SK-N-MC (cell line): ENCODE measurements at regions not wholly inside any gene's neighbourhood (a gene's known extent, or its start where the extent isn't known, plus 50 kb on each side); places are given as distances from the start of the nearest gene placed in this dataset.
"Not testable (repeated sequence)": the region's sequence is repeated elsewhere in the genome, so short reads cannot be mapped to it uniquely, and the experiment has no call there.

Experiments used
- DNase-seq: peaks from one replicate; pipeline ENCODE4 v3.0.0-alpha.2; 2011; ENCODE audit warnings: low read depth, low spot score
- H3K27ac ChIP-seq: fragments of 200-600 bp; sonication (generic); 2 replicates; pipeline ENCODE4 v1.5.1; 2016; ENCODE audit warnings: mixed run types
- H3K36me3 ChIP-seq: fragments of 200-600 bp; sonication (generic); 2 replicates; pipeline ENCODE4 v1.6.1; 2017; ENCODE audit warnings: antibody characterized with exemption, low read length, mixed read lengths; ENCODE audit not compliant: insufficient read depth
- H3K4me3 ChIP-seq: fragments of 200-600 bp; sonication (generic); 2 replicates; pipeline ENCODE4 v1.5.1; 2016
- H3K9ac ChIP-seq: fragments of 200-600 bp; sonication (generic); 2 replicates; pipeline ENCODE4 v1.8.0; 2017; ENCODE audit warnings: mixed run types, mixed read lengths; ENCODE audit not compliant: insufficient read length
- H3K9me3 ChIP-seq: fragments of 200-600 bp; sonication (generic); 2 replicates; pipeline ENCODE4 v1.6.1; 2017; ENCODE audit warnings: low read depth, mild to moderate bottlenecking, antibody characterized with exemption, low read length, moderate library complexity, mixed read lengths
- EZH2 ChIP-seq: fragments of 200-600 bp; sonication (generic); IDR thresholded peaks from one replicate; pipeline ENCODE4 v1.6.1; 2017; ENCODE audit warnings: antibody characterized with exemption
- FOXP2 ChIP-seq: optimal IDR thresholded peaks from 2 replicates; pipeline ENCODE3; 2011; ENCODE audit warnings: mild to moderate bottlenecking, moderate library complexity; ENCODE audit not compliant: insufficient read depth; ENCODE audit errors: extremely low read length, control extremely low read depth
- POLR2AphosphoS5 ChIP-seq: IDR thresholded peaks from 2 replicates; pipeline ENCODE4 v1.6.1; 2012; ENCODE audit warnings: mild to moderate bottlenecking, low read depth, low read length, borderline replicate concordance

GRCh38 chr3:75320369-75320768 lies 343.8 kb upstream of the FRG2C start:
- TF ChIP-seq FOXP2 (no peak), POLR2AphosphoS5 (no peak), EZH2 (no peak)
- Histone ChIP-seq H3K36me3 (no peaks in the 10 kb centered on the region), H3K9ac (no peak overlapping the region), H3K9me3 (no peaks in the 10 kb centered on the region), H3K4me3 (no peak overlapping the region), H3K27ac (no peak overlapping the region)
- no peak for DNase-seq

- Histone ChIP-seq H3K36me3 (no peaks in the 10 kb centered on the region), H3K9ac (no peak overlapping the region), H3K27ac (no peak overlapping the region), H3K4me3 (no peak overlapping the region), H3K9me3 (no peaks in the 10 kb centered on the region)
- TF ChIP-seq POLR2AphosphoS5 (no peak), EZH2 (no peak), FOXP2 (no peak)
- DNase-seq: no peak
Measured at GRCh38 chr3:75321060-75321459, 343.1 kb upstream of the FRG2C start.

DNA sequence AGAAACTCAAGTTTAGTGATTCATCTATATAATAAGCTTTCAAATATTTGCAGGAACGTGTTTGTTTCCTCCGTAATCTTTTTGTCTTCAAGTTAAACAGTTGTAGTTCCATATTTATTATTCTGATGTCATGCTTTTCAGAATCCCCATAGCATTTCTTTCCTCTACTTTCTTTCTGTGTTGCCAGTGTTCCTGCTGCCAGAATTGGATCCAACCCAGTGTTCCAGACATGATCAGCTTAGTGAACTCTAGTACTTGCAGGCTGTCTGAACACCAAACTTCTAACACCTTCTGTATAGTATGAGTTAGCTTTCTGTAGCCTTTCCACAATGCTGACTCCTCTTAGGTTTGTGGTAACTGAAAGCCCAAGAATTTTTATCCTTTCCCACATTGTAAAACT lies 340.2 kb upstream of the FRG2C start:
- H3K4me3 ChIP-seq, H3K36me3 ChIP-seq, H3K27ac ChIP-seq: not testable (repeated sequence)

GRCh38 chr3:75325716-75326115 lies 338.4 kb upstream of the FRG2C start:
- no peak overlapping the region for H3K27ac ChIP-seq
- DNase-seq: no peak
- no peak for TF ChIP-seq EZH2
- no peak for TF ChIP-seq POLR2AphosphoS5
- no peak for TF ChIP-seq FOXP2

More for the DNA sequence above, 340.2 kb upstream of the FRG2C start:
- not testable (repeated sequence) for H3K9ac ChIP-seq, DNase-seq, H3K9me3 ChIP-seq

DNA sequence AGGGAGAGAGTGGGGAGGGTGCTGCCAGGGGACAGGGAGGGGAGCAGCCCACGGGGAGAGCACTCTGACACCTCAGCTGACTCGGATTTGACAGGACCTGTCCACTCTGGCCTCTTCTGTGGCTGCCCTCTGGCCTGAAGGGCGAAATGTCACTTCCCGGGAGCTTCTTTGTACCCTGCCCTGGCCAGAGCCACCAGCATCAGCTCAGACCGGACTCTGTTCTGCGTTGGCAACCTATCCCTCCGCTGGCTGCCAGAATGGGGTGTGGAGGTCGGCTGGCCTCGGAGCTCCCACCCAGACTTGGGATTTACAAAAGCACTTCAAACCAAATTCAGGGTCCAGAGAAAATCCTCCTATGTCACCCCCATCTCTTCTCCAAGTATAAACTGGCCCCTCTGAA lies 336.7 kb upstream of the FRG2C start:
- TF ChIP-seq POLR2AphosphoS5 (no peak), FOXP2 (no peak), EZH2 (no peak)
- Histone ChIP-seq H3K36me3 (no peaks in the 10 kb centered on the region), H3K4me3 (no peak overlapping the region), H3K27ac (no peak overlapping the region), H3K9ac (no peak overlapping the region), H3K9me3 (no peaks in the 10 kb centered on the region)
- DNase-seq: no peak

More at GRCh38 chr3:75325716-75326115, 338.4 kb upstream of the FRG2C start:
- H3K9me3 ChIP-seq: no peaks in the 10 kb centered on the region
- no peaks in the 10 kb centered on the region for H3K36me3 ChIP-seq
- no peak overlapping the region for H3K9ac ChIP-seq
- H3K4me3 ChIP-seq: no peak overlapping the region

- Histone ChIP-seq H3K9me3 (no peaks in the 10 kb centered on the region), H3K9ac (no peak overlapping the region), H3K27ac (no peak overlapping the region), H3K4me3 (no peak overlapping the region), H3K36me3 (no peaks in the 10 kb centered on the region)
- DNase-seq: no peak
- TF ChIP-seq FOXP2: no peak
- no peak for TF ChIP-seq EZH2
- TF ChIP-seq POLR2AphosphoS5: no peak
Measured at GRCh38 chr3:75329476-75330097, 334.5 kb upstream of the FRG2C start.

GRCh38 chr3:75330446-75330845 lies 333.7 kb upstream of the FRG2C start:
- H3K9me3 ChIP-seq, H3K36me3 ChIP-seq, H3K9ac ChIP-seq, DNase-seq, H3K4me3 ChIP-seq, H3K27ac ChIP-seq: not testable (repeated sequence)

GRCh38 chr3:75332090-75332489 lies 332.0 kb upstream of the FRG2C start:
- not testable (repeated sequence) for DNase-seq, H3K36me3 ChIP-seq, H3K4me3 ChIP-seq, H3K9ac ChIP-seq, H3K27ac ChIP-seq, H3K9me3 ChIP-seq

GRCh38 chr3:75332794-75333193 lies 331.3 kb upstream of the FRG2C start:
- no peak for DNase-seq
- Histone ChIP-seq H3K4me3 (no peak overlapping the region), H3K36me3 (no peaks in the 10 kb centered on the region), H3K9ac (no peak overlapping the region), H3K27ac (no peak overlapping the region), H3K9me3 (no peaks in the 10 kb centered on the region)
- TF ChIP-seq POLR2AphosphoS5 (no peak), EZH2 (no peak), FOXP2 (no peak)

GRCh38 chr3:75334299-75334698 lies 329.8 kb upstream of the FRG2C start:
- Histone ChIP-seq H3K9me3 (no peaks in the 10 kb centered on the region), H3K4me3 (no peak overlapping the region), H3K27ac (no peak overlapping the region), H3K36me3 (no peaks in the 10 kb centered on the region), H3K9ac (no peak overlapping the region)
- no peak for DNase-seq
- TF ChIP-seq EZH2 (no peak), FOXP2 (no peak), POLR2AphosphoS5 (no peak)
